HG02642 (cell line): ENCODE measurements at regions not wholly inside any gene's neighbourhood (a gene's known extent, or its start where the extent isn't known, plus 50 kb on each side); places are given as distances from the start of the nearest gene placed in this dataset.

ENCODE experiments used
- ATAC-seq: cut with Tn5 transposase; IDR thresholded peaks from one replicate; pipeline ENCODE4 v1.9.1; 2021; ENCODE audit warnings: mild to moderate bottlenecking; ENCODE audit not compliant: unreplicated experiment, poor library complexity

DNA sequence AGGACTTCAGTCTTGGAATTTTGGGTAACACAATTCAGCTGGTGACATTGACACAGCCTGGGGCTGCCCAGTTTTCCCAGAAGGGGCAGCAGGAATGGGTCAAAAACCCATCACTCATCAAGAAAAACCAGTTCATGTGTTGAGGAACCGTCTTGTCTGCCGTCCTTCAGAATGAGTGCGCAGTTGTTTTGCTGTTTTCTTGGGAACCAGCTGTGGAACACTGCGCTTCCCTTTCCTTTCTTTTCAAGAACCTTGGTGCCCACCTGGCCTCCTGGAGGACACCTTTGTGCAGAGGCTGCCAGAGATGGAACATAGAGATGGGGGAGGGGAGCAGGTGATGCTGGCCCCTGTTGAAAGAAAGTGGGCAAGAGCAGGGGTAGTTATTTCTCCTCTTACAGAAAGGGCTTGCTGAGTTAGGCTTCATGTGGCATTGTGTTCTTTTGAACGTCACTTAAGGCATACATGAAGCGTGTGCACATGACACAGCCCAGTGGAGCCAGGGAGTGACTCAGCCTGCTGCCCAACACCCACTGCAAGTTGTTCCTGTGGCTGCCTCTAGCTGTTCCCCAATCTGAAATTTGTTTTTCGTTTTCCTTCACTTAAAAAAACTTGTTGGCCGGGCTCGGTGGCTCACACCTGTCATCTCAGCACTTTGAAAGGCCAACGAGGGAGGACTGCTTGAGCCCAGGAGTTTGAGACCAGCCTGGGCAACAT lies 87.4 kb upstream of the TNS3 start:
- peak; percentile 74 for ATAC-seq

- no peak for ATAC-seq
These were observed 84.4 kb upstream of the TNS3 start for GRCh38 chr7:47666164-47666862.

- no peak for ATAC-seq
These were observed 82.8 kb upstream of the TNS3 start for GRCh38 chr7:47664650-47665195.

- no peak for ATAC-seq
These were observed 81.9 kb upstream of the TNS3 start for GRCh38 chr7:47663851-47664250.

GRCh38 chr7:47663213-47663612 lies 81.3 kb upstream of the TNS3 start:
- ATAC-seq, result no peak

DNA sequence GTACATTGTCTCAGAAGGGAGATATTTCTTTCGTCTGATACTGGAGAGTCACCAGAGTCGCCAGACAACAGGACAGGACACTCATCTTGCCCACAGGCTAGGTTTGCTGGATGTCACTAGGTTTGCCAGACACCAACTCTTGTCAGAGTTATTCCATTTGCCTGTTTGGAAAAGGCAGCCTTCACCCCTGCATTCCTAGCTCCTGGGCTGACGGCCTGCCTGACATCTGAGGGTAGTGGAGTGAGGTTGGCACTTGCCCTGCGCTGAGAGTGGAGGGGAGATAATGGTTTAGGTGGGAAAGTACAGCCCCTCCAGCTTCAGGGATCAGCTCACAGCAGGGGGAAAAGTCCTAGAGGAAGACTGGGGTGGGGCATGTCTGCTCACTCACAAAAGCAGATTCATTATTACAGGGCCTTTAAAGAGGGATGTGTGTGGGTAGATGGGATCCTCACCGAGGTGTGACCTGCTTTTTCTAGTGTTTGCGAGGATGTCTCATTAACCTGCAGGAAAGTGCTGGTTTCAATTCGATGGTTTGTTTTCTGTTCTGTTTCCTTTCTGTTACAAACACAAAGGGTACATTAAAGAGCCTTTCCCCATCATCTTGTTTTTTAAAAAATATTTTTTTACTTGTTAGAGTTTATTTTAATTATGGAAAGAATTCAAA lies 79.3 kb upstream of the TNS3 start:
- ATAC-seq, result peak; percentile 51

DNA sequence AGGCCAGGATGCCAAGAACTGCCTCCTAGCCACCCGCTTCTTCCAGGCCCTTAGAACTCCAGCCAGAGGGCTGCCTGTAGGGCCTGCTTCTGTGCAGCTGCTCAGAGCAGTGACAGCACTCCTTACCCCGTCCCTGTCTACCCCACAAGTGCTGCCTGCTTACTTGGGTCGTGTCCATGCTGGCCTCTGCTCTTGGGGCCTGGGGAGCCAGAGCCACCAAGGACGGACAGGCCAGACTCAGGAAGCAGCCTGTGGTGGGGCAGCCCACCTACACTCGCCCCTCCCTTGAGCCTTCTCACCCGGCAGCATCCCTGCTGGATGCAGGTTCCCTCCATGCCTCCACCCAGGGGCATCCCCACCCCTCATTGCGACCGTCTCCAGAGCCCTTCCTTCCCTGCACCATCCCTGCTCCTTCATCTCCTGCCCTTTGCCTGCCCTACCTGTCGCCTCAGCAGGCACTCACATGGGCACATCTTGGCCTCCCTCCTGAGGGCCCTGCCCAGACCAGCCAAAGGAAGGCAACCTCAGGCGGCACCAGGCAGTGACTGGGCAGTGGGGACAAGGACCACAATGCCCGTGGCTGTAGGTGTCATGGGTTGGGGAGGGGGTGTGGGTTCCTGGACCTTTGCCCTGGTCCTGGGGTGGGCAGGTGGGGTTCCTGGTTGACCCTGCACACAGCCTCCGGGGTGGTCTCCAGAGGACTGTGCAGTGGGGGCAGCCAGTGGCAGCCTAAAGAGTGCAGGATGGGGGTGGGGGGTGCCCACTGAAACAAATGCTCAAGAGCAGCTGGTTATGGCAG lies 78.0 kb upstream of the TNS3 start:
- ATAC-seq, result no peak

- no peak for ATAC-seq
These were observed 77.2 kb upstream of the TNS3 start for GRCh38 chr7:47658886-47659635.

DNA sequence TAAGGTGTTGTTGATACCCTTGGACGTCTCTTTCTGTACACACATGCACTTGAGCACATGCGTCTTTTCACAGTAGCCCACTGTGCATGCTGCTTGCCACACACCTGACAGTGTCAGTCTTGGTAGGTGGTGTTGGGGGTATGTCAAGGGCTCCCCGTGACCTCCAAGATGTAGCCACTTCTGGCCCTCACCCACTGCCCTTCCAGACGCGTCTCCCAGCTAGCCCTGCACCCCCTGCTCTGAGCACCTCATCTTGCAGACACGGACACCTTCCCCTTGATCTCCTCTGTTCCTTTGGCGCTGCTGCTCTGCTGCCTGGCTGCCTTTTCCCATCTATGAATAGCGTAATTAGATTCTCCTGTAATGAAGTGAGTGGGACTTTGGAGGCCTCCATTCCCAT lies 75.2 kb upstream of the TNS3 start:
- no peak for ATAC-seq

- ATAC-seq, result no peak
These were observed 72.9 kb upstream of the TNS3 start for GRCh38 chr7:47654672-47655298.

- no peak for ATAC-seq
These were observed 71.9 kb upstream of the TNS3 start for GRCh38 chr7:47653550-47654411.

DNA sequence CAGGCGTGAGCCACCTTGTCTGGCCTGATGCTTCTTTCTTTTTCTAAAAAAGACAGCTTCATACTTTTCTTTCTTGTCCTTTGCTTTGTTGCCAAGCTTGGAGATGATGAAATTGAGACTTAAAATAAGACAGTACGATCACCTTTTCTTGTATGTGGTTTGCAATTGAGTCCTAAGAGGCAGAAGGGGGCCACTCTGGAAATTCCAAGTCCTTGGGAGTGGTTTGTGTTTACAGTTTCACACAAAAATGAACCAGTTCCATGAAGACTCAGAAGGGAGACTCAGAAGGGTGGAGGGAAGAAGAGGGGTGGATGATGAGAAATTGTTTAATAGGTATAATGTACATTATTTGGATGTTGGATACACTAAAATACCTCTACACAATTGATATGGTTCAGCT lies 70.7 kb upstream of the TNS3 start:
- no peak for ATAC-seq

- ATAC-seq, result no peak
These were observed 69.7 kb upstream of the TNS3 start for GRCh38 chr7:47651355-47652317.

GRCh38 chr7:47649919-47650318 lies 68.0 kb upstream of the TNS3 start:
- no peak for ATAC-seq

DNA sequence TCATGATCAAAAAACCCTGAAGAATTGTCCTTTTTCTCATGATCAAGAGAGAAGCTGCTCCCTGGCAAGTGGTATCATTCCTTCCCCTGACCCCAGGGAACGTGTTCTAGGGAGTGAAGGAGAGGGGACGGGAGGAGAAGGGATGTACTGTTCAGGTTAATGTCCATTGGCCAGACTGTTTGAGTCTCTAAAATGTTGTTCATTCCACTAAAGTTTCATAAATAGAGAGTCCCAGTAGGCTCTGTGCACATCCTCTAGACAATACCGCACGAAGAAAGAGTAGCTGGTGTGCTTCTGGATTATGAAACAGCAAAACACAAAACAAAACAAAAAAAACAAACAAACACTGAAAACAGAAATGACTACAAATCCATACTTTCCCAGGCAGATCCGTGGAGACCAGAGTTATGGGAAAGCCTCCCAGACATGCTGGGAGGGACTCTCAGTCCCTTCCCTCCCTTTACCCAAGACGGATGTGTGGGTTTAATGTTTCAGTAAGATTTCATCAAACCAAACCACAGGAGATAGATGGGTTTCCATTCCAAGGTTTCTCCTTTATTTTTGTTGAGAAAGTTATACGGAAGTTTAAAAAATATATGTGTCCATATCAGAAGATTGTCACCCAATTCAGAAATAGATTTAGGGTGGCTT lies 66.5 kb upstream of the TNS3 start:
- ATAC-seq, result no peak

- no peak for ATAC-seq
These were observed 66.0 kb upstream of the TNS3 start for GRCh38 chr7:47647918-47648250.
